H1 (cell line): ENCODE measurements at regions not wholly inside any gene's neighbourhood (a gene's known extent, or its start where the extent isn't known, plus 50 kb on each side); places are given as distances from the start of the nearest gene placed in this dataset.
"Not testable (repeated sequence)": the region's sequence is repeated elsewhere in the genome, so short reads cannot be mapped to it uniquely, and the experiment has no call there.

Experiments
- CEBPB ChIP-seq: IDR thresholded peaks from 2 replicates; pipeline ENCODE4 v1.6.1; 2012; ENCODE audit warnings: low read depth, low read length
- EGR1 ChIP-seq: IDR thresholded peaks from 2 replicates; pipeline ENCODE4 v1.6.1; 2011; ENCODE audit warnings: low read depth, low read length, borderline replicate concordance
- EP300 ChIP-seq, 2 experiments: IDR thresholded peaks; 1 replicate in 1 of 2; 2 replicates in 1 of 2; pipeline ENCODE4 v1.6.1; 2011 to 2012; ENCODE audit warnings: low read depth in 2 of 2, low read length in 2 of 2, mild to moderate bottlenecking in 2 of 2, borderline replicate concordance in 1 of 2, inconsistent platforms in 1 of 2, moderate library complexity in 1 of 2
- KDM4A ChIP-seq: IDR thresholded peaks from one replicate; pipeline ENCODE4 v1.7.1; 2012; ENCODE audit warnings: low read depth, mild to moderate bottlenecking, moderate library complexity, low read length, inconsistent platforms; ENCODE audit not compliant: severe bottlenecking
- MAFK ChIP-seq: IDR thresholded peaks from 2 replicates; pipeline ENCODE4 v1.6.1; 2012; ENCODE audit warnings: low read depth, mild to moderate bottlenecking, improper control_type of control experiment, low read length
- RNF2 ChIP-seq: fragments of 200-900, 300-1000 bp; sonication (generic); IDR thresholded peaks from 2 replicates; pipeline ENCODE4 v1.7.1; 2016; ENCODE audit warnings: borderline replicate concordance, low read depth, mild to moderate bottlenecking, antibody characterized with exemption, low read length; ENCODE audit not compliant: poor library complexity, severe bottlenecking; ENCODE audit errors: missing control alignments
- SIRT6 ChIP-seq: IDR thresholded peaks from one replicate; pipeline ENCODE4 v1.7.1; 2012; ENCODE audit warnings: low read length, inconsistent platforms
- YY1 ChIP-seq: IDR thresholded peaks from 2 replicates; pipeline ENCODE4 v1.6.1; 2011; ENCODE audit warnings: low read depth, mild to moderate bottlenecking, low read length
- TF ChIP-seq, protein P1 (sequence below), 3 experiments: IDR thresholded peaks; 1 replicate in 2 of 3; 2 replicates in 1 of 3; pipeline versions ENCODE4 v1.5.1 to v1.6.1; 2011; ENCODE audit warnings: low read length in 3 of 3, mild to moderate bottlenecking in 3 of 3, inconsistent platforms in 2 of 3, low read depth in 1 of 3, moderate library complexity in 1 of 3; ENCODE audit not compliant: insufficient read depth in 1 of 3; ENCODE audit errors: control extremely low read depth in 1 of 3
- TF ChIP-seq, protein P2 (sequence below): IDR thresholded peaks from 2 replicates; pipeline ENCODE4 v1.6.1; 2012; ENCODE audit warnings: inconsistent platforms
- TF ChIP-seq, protein P3 (sequence below): IDR thresholded peaks from 2 replicates; pipeline ENCODE4 v1.6.1; 2012; ENCODE audit warnings: inconsistent platforms

DNA sequence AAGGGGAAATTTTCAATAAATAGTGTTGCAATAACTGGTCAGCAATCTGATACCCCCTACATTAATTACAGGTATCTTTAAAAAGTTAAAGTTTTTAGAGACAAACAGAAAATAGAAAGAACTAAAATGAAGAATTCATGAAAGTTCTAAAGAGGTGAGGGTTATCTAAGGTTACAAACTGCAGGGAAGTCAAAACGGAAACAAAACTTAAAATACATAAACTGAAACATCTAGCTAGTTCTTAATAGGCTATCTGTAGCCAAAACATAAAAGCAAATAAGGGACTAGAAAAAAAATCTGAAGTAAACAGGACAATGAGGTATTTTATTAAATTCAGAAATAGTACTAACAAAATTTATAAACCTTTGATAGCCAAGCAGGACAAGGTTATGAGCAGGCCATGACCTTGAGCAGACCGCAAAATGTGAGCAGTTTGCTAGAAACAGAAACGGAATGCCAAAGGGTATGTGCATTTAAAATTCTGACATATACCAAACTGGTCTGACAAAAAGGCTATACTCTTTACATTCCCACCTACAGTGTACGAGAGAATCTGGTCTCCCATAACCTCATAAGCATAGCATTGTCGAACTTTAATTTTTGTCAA lies 56.9 kb upstream of the SRRM3 start:
- not testable (repeated sequence) for TF ChIP-seq EGR1; MAFK; YY1; SIRT6; CEBPB; EP300 (IDR thresholded peaks at IDR 0.05; ENCODE audit: borderline replicate concordance in 1 of 2, low read depth in 2 of 2, low read length in 2 of 2); KDM4A; RNF2
- TF ChIP-seq, protein P1, sequence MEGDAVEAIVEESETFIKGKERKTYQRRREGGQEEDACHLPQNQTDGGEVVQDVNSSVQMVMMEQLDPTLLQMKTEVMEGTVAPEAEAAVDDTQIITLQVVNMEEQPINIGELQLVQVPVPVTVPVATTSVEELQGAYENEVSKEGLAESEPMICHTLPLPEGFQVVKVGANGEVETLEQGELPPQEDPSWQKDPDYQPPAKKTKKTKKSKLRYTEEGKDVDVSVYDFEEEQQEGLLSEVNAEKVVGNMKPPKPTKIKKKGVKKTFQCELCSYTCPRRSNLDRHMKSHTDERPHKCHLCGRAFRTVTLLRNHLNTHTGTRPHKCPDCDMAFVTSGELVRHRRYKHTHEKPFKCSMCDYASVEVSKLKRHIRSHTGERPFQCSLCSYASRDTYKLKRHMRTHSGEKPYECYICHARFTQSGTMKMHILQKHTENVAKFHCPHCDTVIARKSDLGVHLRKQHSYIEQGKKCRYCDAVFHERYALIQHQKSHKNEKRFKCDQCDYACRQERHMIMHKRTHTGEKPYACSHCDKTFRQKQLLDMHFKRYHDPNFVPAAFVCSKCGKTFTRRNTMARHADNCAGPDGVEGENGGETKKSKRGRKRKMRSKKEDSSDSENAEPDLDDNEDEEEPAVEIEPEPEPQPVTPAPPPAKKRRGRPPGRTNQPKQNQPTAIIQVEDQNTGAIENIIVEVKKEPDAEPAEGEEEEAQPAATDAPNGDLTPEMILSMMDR (IDR thresholded peaks at IDR 0.05; ENCODE audit: control extremely low read depth in 1 of 3, insufficient read depth in 1 of 3, low read depth in 1 of 3, low read length in 3 of 3) = not testable (repeated sequence)
- TF ChIP-seq, protein P2, sequence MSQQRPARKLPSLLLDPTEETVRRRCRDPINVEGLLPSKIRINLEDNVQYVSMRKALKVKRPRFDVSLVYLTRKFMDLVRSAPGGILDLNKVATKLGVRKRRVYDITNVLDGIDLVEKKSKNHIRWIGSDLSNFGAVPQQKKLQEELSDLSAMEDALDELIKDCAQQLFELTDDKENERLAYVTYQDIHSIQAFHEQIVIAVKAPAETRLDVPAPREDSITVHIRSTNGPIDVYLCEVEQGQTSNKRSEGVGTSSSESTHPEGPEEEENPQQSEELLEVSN = not testable (repeated sequence)
- TF ChIP-seq, protein P3, sequence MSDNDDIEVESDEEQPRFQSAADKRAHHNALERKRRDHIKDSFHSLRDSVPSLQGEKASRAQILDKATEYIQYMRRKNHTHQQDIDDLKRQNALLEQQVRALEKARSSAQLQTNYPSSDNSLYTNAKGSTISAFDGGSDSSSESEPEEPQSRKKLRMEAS = not testable (repeated sequence)
